Fibroblast of skin of right quadriceps (primary cell): ENCODE measurements at regions not wholly inside any gene's neighbourhood (a gene's known extent, or its start where the extent isn't known, plus 50 kb on each side); places are given as distances from the start of the nearest gene placed in this dataset.
"Not testable (repeated sequence)": the region's sequence is repeated elsewhere in the genome, so short reads cannot be mapped to it uniquely, and the experiment has no call there.

Experiments
- DNase-seq: peaks from one replicate; pipeline ENCODE4 v3.0.0-alpha.2; 2013

GRCh38 chr15:28789401-28790114 is 58.9 kb downstream of the GOLGA6L7 start:
- DNase-seq = not testable (repeated sequence)

- not testable (repeated sequence) for DNase-seq
Observed at GRCh38 chr15:28788649-28789400, 59.6 kb downstream of the GOLGA6L7 start.

DNA sequence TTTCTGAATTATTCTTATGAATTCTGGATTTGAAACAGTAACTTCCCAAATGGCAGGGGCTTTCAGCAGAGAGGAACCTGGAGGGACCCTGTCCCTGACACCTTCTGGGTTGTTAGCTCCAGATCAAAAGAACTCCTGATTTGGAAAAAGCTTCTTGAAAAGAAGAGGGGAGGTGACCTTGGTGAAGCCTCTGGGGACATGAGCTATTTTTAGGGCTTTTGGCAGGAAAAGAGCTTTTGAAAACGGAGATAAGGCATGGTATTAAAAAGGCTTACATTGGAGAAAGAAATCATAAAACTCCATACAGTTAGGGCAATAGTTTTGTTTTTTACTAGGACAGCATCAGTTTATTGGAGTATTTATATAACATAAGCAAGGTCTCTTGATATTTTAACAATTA is 60.3 kb downstream of the GOLGA6L7 start:
- DNase-seq = not testable (repeated sequence)

GRCh38 chr15:28786521-28786920 is 61.9 kb downstream of the GOLGA6L7 start:
- peak; percentile 52 for DNase-seq

DNA sequence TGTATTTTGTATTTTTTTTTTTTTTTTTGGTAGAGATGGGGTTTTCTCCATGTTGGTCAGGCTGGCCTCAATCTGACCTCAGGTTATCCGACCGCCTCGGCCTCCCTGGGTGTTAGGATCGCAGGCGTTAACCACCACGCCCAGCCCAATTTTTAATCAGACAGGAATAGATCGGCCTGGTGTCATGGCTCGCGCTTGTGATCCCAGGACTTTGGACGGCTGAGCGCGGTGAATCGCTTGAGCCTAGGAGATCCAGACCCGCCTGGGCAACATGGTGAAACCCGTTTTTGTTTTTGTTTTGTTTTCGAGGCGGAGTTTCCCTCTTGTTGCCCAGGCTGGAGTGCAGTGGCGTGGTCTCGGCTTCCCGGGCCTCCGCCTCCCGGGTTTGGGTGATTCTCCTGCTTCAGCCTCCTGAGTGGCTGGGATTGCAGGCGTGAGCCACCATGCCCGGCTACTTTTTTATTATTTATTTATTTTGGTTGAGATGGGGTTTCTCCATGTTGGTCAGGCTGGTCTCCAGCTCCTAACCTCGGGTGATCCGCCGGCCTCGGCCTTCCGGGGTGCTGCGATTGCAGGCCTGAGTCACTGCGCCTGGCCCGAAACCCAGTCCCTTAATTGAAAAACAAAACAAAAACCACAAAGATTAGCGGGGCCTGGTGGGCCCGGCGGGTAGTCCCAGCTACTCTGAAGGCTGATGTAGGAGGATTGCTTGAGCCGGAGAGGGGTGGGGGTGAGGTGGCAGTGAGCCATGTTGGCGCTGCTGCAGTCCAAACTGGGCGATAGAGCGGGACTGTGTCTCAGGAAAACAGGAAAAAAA is 63.9 kb downstream of the GOLGA6L7 start:
- not testable (repeated sequence) for DNase-seq

DNA sequence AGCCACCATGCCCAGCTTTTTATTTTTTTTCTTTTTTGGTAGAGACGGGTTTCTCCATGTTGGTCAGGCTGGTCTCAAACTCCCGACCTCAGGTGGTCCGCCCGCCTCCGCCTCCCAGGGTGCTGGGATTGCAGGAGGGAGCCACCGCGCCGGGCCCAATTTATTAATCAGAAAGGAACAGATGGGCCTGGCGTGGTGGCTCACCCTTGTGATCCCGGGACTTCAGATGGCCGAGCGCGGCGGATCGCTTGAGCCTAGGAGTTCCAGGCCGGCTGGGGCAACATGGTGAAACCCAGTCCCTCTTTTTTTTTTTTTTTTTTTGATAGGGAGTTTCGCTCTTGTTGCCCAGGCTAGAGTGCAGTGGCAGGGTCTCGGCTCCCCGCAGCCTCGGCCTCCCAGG is 64.6 kb downstream of the GOLGA6L7 start:
- DNase-seq = no peak

DNA sequence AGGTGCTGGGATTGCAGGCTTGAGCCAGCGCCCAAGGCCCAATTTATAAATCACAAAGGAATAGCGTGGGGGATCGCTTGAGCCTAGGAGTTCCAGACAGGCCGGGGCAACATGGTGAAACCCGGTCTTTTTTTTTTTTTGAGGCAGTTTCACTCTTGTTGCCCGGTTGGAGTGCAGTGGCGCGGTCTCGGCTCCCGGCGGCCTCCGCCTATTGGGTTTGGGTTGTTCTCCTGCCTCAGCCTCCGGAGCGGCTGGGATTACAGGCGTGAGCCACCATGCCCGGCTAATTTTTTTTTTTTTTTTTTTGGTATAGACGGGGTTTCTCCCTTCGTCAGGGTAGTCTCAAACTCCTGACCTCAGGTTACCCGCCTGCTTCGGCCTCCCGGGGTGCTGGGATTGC is 65.0 kb downstream of the GOLGA6L7 start:
- DNase-seq = no peak

GRCh38 chr15:28778397-28778796 is 66.2 kb upstream of the GOLGA8M start:
- not testable (repeated sequence) for DNase-seq

GRCh38 chr15:28772857-28773256 is 60.6 kb upstream of the GOLGA8M start:
- DNase-seq = not testable (repeated sequence)
